ACC112 (cell line): ENCODE measurements at regions not wholly inside any gene's neighbourhood (a gene's known extent, or its start where the extent isn't known, plus 50 kb on each side); places are given as distances from the start of the nearest gene placed in this dataset.

ENCODE experiments used
- H2AFZ ChIP-seq: fragments of 200-600 bp; sonication (generic); one replicate; pipeline ENCODE4 v1.6.0; 2017; ENCODE audit warnings: antibody characterized with exemption, low read length; ENCODE audit not compliant: unreplicated experiment
- H3K27ac ChIP-seq: fragments of 200-600 bp; sonication (generic); 2 replicates; pipeline ENCODE4 v1.5.1; 2014; ENCODE audit warnings: low read depth, mild to moderate bottlenecking, antibody characterized with exemption, low read length, moderate library complexity
- H3K27me3 ChIP-seq: fragments of 200-600 bp; sonication (generic); 2 replicates; pipeline ENCODE4 v1.6.1; 2014; ENCODE audit warnings: mild to moderate bottlenecking, antibody characterized with exemption, low read length, moderate library complexity, mixed read lengths; ENCODE audit not compliant: insufficient read depth
- H3K36me3 ChIP-seq: fragments of 200-600 bp; sonication (generic); 2 replicates; pipeline ENCODE4 v1.6.1; 2016; ENCODE audit warnings: mild to moderate bottlenecking, antibody characterized with exemption, low read length, moderate library complexity, mixed read lengths; ENCODE audit not compliant: insufficient read depth
- H3K4me1 ChIP-seq: fragments of 200-600 bp; sonication (generic); one replicate; pipeline ENCODE4 v1.6.1; 2016; ENCODE audit warnings: low read length, mixed read lengths; ENCODE audit not compliant: insufficient read depth, unreplicated experiment, control insufficient read depth
- H3K4me3 ChIP-seq: fragments of 200-600 bp; sonication (generic); 2 replicates; pipeline ENCODE4 v1.5.1; 2014; ENCODE audit warnings: mild to moderate bottlenecking, low read depth, low read length
- H3K79me2 ChIP-seq: fragments of 200-600 bp; sonication (generic); one replicate; pipeline ENCODE4 v1.6.0; 2016; ENCODE audit warnings: low read length; ENCODE audit not compliant: control insufficient read depth, unreplicated experiment, insufficient read depth

DNA sequence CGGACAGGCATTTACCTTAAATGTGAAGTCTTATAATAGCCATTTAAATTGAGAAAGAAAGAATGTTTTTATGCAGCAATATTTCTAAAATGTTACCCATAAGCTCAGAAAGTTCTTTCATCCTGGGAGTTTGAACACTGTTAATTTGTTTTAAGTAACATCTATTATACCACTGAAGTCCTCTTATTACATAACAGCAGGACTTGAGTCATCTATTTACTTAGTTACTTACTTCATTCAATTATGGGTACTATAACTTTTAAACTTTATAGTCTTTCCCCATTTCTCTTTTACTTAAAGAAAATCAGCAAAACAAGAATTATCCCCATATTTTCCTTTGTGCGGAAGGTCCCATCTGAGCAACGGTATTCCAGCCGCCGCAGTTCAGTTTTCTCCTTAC is 473.1 kb downstream of the ETNK1 start:
- Histone ChIP-seq H3K27me3 (no peaks in the 10 kb centered on the region), H3K36me3 (no peaks in the 10 kb centered on the region), H3K79me2 (no peaks in the 10 kb centered on the region), H3K27ac (no peak overlapping the region), H3K4me1 (no peaks in the 10 kb centered on the region), H2AFZ (no peak overlapping the region), H3K4me3 (no peak overlapping the region)

DNA sequence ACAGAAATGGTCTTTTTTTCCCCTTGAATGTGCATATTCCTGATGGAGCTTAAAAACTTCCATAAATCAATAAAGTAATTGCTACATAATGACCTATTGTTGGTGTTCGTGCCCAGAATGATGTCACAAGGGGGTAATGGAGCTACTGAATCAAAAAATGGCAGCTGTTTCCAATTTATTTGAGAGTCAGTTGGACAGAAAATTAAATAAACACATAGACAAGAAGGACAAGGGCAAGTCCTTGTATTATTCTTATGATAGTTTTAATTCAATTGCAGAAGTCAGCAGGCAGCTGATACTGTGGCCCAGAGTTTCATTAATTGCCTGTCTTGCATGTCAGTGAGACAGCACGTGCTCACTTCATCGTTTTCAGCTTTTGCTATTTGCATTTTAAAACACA is 473.5 kb downstream of the ETNK1 start:
- no peaks in the 10 kb centered on the region for H3K79me2 ChIP-seq
- no peak overlapping the region for H3K4me3 ChIP-seq
- no peak overlapping the region for H3K27ac ChIP-seq
- H3K36me3 ChIP-seq, result no peaks in the 10 kb centered on the region
- H2AFZ ChIP-seq, result no peak overlapping the region
- H3K4me1 ChIP-seq, result no peaks in the 10 kb centered on the region
- H3K27me3 ChIP-seq, result no peaks in the 10 kb centered on the region

DNA sequence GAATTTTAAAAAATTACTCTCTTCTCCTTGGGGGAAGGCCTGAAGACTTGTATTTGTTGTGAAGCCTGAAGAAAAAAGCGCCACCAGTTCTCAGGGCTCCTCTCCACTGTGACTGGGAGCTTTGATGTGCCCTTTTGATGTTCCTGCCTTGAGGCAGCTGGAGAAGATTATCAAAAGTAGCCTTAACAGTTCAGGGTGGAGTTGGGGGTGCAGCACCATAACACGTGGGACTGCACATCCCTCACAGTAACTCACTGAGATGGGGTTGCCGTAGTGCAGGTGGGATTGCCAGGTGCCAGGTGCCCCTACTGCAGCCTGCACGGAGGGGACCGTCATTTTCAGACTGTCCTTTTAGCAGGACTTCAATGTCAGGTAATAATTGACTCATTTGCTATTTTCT is 474.1 kb downstream of the ETNK1 start:
- no peak overlapping the region for H2AFZ ChIP-seq
- H3K36me3 ChIP-seq, result no peaks in the 10 kb centered on the region
- H3K4me1 ChIP-seq, result no peaks in the 10 kb centered on the region
- no peaks in the 10 kb centered on the region for H3K27me3 ChIP-seq
- H3K79me2 ChIP-seq, result no peaks in the 10 kb centered on the region
- no peak overlapping the region for H3K27ac ChIP-seq
- H3K4me3 ChIP-seq, result no peak overlapping the region

DNA sequence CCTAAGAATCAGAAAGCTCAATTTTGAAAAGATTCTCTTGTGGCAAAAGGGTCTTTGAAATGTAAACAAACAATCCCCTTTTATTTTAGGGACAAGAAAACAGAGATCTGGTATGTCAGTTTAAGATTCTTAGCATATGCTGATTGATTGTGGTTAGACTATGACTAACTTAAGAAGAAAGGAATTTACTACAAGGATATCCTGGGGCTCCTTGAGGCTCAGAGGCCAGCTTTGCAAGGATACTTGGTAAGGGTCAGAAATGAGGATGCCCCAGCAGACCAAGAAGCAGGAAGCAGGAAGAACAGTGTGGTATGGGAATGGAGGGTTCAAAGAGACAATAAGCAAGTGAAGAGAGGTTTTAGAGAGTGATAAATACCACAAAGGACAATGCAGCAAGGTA is 474.6 kb downstream of the ETNK1 start:
- no peaks in the 10 kb centered on the region for H3K36me3 ChIP-seq
- no peaks in the 10 kb centered on the region for H3K79me2 ChIP-seq
- no peak overlapping the region for H2AFZ ChIP-seq
- no peaks in the 10 kb centered on the region for H3K27me3 ChIP-seq
- no peak overlapping the region for H3K4me3 ChIP-seq
- H3K27ac ChIP-seq, result no peak overlapping the region
- no peaks in the 10 kb centered on the region for H3K4me1 ChIP-seq

DNA sequence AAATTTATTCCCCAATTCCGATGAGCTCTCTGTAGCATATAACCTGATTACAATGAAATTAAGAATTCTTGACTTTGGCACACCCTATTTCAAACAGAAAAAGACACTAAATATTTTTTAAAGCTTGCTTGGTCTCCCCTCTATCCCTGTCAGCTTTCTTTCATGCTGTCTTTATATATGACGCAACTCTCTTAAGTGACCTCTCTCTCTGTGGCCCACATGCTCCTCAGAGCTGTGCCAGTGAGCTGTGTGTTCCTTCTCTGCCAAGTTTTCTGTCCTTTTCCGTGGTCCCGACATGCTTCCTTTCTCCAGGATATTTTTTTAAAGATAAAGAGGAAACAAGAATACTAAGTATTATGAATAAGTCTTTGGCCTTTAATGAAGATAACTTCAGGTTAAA is 484.0 kb downstream of the ETNK1 start:
- H3K4me1 ChIP-seq, result no peaks in the 10 kb centered on the region
- H3K36me3 ChIP-seq, result no peaks in the 10 kb centered on the region
- no peak overlapping the region for H3K4me3 ChIP-seq
- H3K79me2 ChIP-seq, result no peaks in the 10 kb centered on the region
- H3K27me3 ChIP-seq, result no peaks in the 10 kb centered on the region
- H3K27ac ChIP-seq, result no peak overlapping the region
- no peak overlapping the region for H2AFZ ChIP-seq

DNA sequence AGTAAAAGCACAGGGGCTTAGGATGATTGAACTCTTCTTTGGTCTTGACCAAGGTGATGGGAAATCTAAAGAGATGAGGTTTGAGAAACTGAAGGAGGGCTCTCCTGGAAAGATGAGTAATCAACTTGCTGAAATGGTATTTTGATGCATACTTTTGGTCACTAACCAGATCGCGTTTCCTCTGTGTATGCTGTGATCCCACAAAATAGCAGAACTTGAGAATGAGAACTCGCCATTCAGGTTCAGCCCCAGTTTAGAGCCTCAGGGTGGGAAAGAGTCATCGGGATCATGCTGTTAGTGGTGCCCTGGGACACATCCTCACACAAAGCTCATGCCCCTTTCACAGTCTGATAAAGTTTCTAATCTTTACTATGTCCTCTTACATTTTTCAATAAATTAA is 488.8 kb downstream of the ETNK1 start:
- H3K79me2 ChIP-seq, result no peaks in the 10 kb centered on the region
- H3K4me1 ChIP-seq, result no peaks in the 10 kb centered on the region
- no peak overlapping the region for H3K27ac ChIP-seq
- H3K36me3 ChIP-seq, result no peaks in the 10 kb centered on the region
- no peak overlapping the region for H2AFZ ChIP-seq
- no peak overlapping the region for H3K4me3 ChIP-seq
- no peaks in the 10 kb centered on the region for H3K27me3 ChIP-seq

DNA sequence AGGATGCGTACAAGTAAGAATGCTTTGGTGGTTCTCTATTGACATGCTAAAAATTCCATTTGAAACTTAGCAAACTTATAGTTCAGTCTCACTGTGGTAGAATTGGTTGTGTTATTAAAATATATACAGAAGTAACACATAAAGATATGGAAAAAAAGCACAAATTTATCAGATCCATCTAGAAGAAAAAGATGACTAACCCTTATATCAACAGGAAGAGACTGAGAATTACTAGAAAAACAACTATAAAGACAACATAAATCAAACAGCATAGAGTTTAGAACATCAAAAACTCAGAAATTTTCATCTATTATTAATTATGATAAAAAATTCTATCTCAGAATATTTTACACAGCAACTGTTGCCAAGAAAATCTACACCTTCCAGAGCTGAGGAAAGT is 491.0 kb downstream of the ETNK1 start:
- Histone ChIP-seq H3K36me3 (no peaks in the 10 kb centered on the region), H3K4me3 (no peak overlapping the region), H3K79me2 (no peaks in the 10 kb centered on the region), H3K4me1 (no peaks in the 10 kb centered on the region), H3K27ac (no peak overlapping the region), H3K27me3 (no peaks in the 10 kb centered on the region), H2AFZ (no peak overlapping the region)

DNA sequence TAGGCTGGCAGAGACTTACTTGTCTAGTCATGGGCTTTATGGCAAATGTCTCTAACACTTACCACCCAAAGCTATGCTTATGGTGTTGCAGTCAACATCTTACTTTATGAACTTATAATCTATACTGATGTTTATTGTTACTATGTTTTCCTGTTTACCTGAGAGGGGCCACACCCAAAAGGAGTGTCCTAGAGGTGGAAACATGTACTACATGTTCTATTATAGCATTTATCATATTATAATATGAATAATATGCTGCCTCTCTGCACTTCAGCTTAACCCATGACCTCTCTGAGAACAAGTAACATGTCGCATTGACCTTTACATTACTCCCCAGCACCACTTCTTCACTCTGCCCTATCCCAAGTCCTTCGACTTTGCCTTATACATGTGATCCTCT is 501.8 kb downstream of the ETNK1 start:
- Histone ChIP-seq H3K27ac (no peak overlapping the region), H3K36me3 (no peaks in the 10 kb centered on the region), H2AFZ (no peak overlapping the region), H3K4me3 (no peak overlapping the region), H3K4me1 (no peaks in the 10 kb centered on the region), H3K79me2 (no peaks in the 10 kb centered on the region), H3K27me3 (peaks cover 6% of the 10 kb centered on the region; the same call in 1 of the 2 replicates)

DNA sequence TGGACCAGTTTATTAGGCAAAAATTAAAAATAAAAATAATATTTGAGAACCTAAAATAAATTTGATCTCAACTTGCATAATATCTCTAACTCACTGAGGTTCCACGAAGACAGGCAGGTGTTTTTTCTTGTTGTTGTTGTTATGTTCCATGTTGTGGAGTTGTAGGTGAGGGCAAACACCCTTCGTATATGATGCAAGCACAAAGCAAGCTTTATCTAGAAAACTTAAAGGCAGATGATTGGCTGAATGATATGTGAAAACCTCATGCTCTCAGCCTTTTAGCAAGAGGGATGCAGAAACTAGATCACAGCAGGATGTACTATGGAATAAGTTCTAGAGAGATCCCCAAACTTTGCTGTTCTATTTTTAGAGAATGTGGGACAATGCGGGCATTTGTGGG is 502.7 kb downstream of the ETNK1 start:
- H3K4me3 ChIP-seq, result no peak overlapping the region
- no peaks in the 10 kb centered on the region for H3K4me1 ChIP-seq
- no peak overlapping the region for H2AFZ ChIP-seq
- no peaks in the 10 kb centered on the region for H3K36me3 ChIP-seq
- H3K27ac ChIP-seq, result no peak overlapping the region
- H3K27me3 ChIP-seq, result peaks cover 8% of the 10 kb centered on the region; the same call in 1 of the 2 replicates
- no peaks in the 10 kb centered on the region for H3K79me2 ChIP-seq

DNA sequence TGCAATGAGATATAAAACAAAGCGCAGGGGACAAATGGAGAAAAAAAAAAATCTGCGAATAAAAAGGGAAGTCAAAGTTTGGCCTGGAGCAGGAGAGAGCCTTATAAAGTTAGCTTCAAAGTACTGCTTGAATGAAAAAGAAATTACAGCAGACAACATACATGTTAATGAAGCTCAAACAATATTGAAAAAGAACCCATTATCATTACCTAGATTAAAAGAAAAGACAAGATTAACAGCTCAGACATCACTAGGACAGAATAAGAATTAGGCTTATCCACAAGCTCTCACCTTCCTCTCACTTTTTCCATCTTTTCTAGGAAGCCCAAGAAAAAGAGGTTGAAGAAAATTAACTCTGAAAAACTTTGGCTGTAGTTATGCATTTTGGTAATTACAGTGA is 503.5 kb downstream of the ETNK1 start:
- H3K27ac ChIP-seq, result no peak overlapping the region
- peaks cover 8% of the 10 kb centered on the region; the same call in 1 of the 2 replicates for H3K27me3 ChIP-seq
- no peak overlapping the region for H3K4me3 ChIP-seq
- no peaks in the 10 kb centered on the region for H3K4me1 ChIP-seq
- no peaks in the 10 kb centered on the region for H3K79me2 ChIP-seq
- no peaks in the 10 kb centered on the region for H3K36me3 ChIP-seq
- no peak overlapping the region for H2AFZ ChIP-seq

DNA sequence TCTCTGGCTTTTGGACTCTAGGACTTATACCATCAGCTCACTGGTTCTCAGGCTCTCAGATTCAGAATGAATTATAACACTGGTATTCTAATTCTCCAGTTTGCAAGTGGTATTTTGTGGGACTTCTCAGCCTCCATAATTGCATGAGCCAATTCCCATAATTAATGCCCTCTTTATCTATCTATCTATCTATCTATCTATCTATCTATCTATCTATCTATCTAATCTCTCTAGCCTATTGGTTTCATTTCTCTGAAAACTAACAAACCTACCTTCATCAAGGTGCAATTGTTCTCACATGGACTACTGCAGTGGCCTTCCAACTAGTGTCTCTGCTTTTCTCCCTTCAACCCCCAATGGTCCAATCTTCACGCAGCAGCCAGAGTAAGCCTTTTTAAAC is 507.4 kb downstream of the ETNK1 start:
- Histone ChIP-seq H3K27me3 (peaks cover 5% of the 10 kb centered on the region; the same call in 1 of the 2 replicates), H3K4me3 (no peak overlapping the region), H3K4me1 (no peaks in the 10 kb centered on the region), H3K27ac (no peak overlapping the region), H3K36me3 (no peaks in the 10 kb centered on the region), H3K79me2 (no peaks in the 10 kb centered on the region), H2AFZ (no peak overlapping the region)
